ENCODE measurements at regions not wholly inside any gene's neighbourhood (a gene's known extent, or its start where the extent isn't known, plus 50 kb on each side); places are given as distances from the start of the nearest gene placed in this dataset.

GRCh38 chr12:105839629-105840127 lies 299.1 kb downstream of the NUAK1 start:
- H3K4me3 ChIP-seq (ENCODE audit: low read depth, low read length): no peak overlapping the region
- no peak for DNase-seq (ENCODE audit: low read depth)
- no peak for TF ChIP-seq CTCF (IDR thresholded peaks at IDR 0.05; ENCODE audit: insufficient read depth, low read depth, low read length)

GRCh38 chr12:105840384-105840783 lies 298.4 kb downstream of the NUAK1 start:
- H3K4me3 ChIP-seq (ENCODE audit: low read depth, low read length): no peak overlapping the region
- DNase-seq (ENCODE audit: low read depth): no peak
- TF ChIP-seq CTCF (IDR thresholded peaks at IDR 0.05; ENCODE audit: insufficient read depth, low read depth, low read length): no peak

- DNase-seq (ENCODE audit: low read depth): no peak
- H3K4me3 ChIP-seq (ENCODE audit: low read depth, low read length): no peak overlapping the region
- TF ChIP-seq CTCF (IDR thresholded peaks at IDR 0.05; ENCODE audit: insufficient read depth, low read depth, low read length): no peak
These were observed 296.9 kb downstream of the NUAK1 start for GRCh38 chr12:105841840-105842239.

GRCh38 chr12:105843561-105843960 lies 295.2 kb downstream of the NUAK1 start:
- H3K4me3 ChIP-seq (ENCODE audit: low read depth, low read length): no peak overlapping the region
- no peak for TF ChIP-seq CTCF (IDR thresholded peaks at IDR 0.05; ENCODE audit: insufficient read depth, low read depth, low read length)
- DNase-seq (ENCODE audit: low read depth): no peak

- DNase-seq (ENCODE audit: low read depth): peak; percentile 59
- H3K4me3 ChIP-seq (ENCODE audit: low read depth, low read length): no peak overlapping the region
- TF ChIP-seq CTCF (IDR thresholded peaks at IDR 0.05; ENCODE audit: insufficient read depth, low read depth, low read length): no peak
These were observed 294.6 kb downstream of the NUAK1 start for GRCh38 chr12:105843986-105844760.

GRCh38 chr12:105846331-105846730 lies 292.4 kb downstream of the NUAK1 start:
- TF ChIP-seq CTCF (IDR thresholded peaks at IDR 0.05; ENCODE audit: insufficient read depth, low read depth, low read length): no peak
- DNase-seq (ENCODE audit: low read depth): no peak
- H3K4me3 ChIP-seq (ENCODE audit: low read depth, low read length): no peak overlapping the region

All from fibroblast of villous mesenchyme (primary cell).